Lung (tissue), 11 donors: ENCODE measurements at regions not wholly inside any gene's neighbourhood (a gene's known extent, or its start where the extent isn't known, plus 50 kb on each side); places are given as distances from the start of the nearest gene placed in this dataset.
A peak's percentile ranks its signal among the peaks of the same experiment; 100 is the strongest.

ENCODE experiments used
- ATAC-seq: fragments of 200-7000 bp; cut with Tn5 transposase; one replicate; pipeline ENCODE4 v1.9.1; 2020; ENCODE audit warnings: moderate number of reproducible peaks; ENCODE audit not compliant: insufficient read depth, low FRiP score
- DNase-seq, 3 donors: peaks; one replicate each; pipeline ENCODE4 v3.0.0-alpha.2; 2013 to 2017
- H3K27ac ChIP-seq, 2 donors: one replicate each; pipeline ENCODE4 v1.5.1; 2013; ENCODE audit warnings: mild to moderate bottlenecking in 2 of 2, moderate library complexity in 2 of 2, control low read depth in 1 of 2, inconsistent platforms in 1 of 2, low read depth in 1 of 2, low read length in 1 of 2
- H3K27me3 ChIP-seq, 3 donors: one replicate each; pipeline ENCODE4 v1.5.1; 2013; ENCODE audit warnings: low read length in 2 of 3; ENCODE audit not compliant: control insufficient read depth in 3 of 3, insufficient read depth in 3 of 3
- H3K36me3 ChIP-seq, 4 donors: one replicate each; pipeline ENCODE4 v1.5.1; 2013; ENCODE audit warnings: low read length in 4 of 4, mild to moderate bottlenecking in 1 of 4, moderate library complexity in 1 of 4; ENCODE audit not compliant: control insufficient read depth in 4 of 4, insufficient read depth in 4 of 4
- H3K4me1 ChIP-seq, 5 donors: one replicate each; pipeline ENCODE4 v1.5.1; 2013; ENCODE audit warnings: low read length in 5 of 5, mild to moderate bottlenecking in 2 of 5, moderate library complexity in 1 of 5; ENCODE audit not compliant: control insufficient read depth in 5 of 5, insufficient read depth in 5 of 5
- H3K4me3 ChIP-seq: one replicate; pipeline ENCODE4 v1.5.1; 2013; ENCODE audit warnings: mild to moderate bottlenecking, control low read depth, moderate library complexity
- H3K9ac ChIP-seq, 2 donors: one replicate each; pipeline ENCODE4 v1.5.1; 2013; ENCODE audit warnings: low read length in 2 of 2, control low read depth in 1 of 2; ENCODE audit not compliant: insufficient read depth in 1 of 2
- H3K9me3 ChIP-seq, 4 donors: one replicate each; pipeline ENCODE4 v1.5.1; 2013; ENCODE audit warnings: low read length in 3 of 4, mild to moderate bottlenecking in 1 of 4, moderate library complexity in 1 of 4; ENCODE audit not compliant: control insufficient read depth in 4 of 4, insufficient read depth in 3 of 4
- CTCF ChIP-seq: IDR thresholded peaks from 2 replicates; pipeline ENCODE4 v1.5.1; 2012; ENCODE audit warnings: mild to moderate bottlenecking; ENCODE audit errors: control extremely low read depth, extremely low read depth
- WGBS, 2 donors: extraction: QIAGEN DNeasy Blood & Tissue Kit; methylation state at CpG; one replicate each; pipeline ENCODE4 v1.1.7; 2013; 5-methylcytosine and 5-hydroxymethylcytosine counted together
- donor health status: control.
- donor health status: control.
- donor health status: Bipolar disorder and iron deficiency.
- donor health status: healthy.
- donor health status: DM: yes; HTN: yes; CAD: no.

DNA sequence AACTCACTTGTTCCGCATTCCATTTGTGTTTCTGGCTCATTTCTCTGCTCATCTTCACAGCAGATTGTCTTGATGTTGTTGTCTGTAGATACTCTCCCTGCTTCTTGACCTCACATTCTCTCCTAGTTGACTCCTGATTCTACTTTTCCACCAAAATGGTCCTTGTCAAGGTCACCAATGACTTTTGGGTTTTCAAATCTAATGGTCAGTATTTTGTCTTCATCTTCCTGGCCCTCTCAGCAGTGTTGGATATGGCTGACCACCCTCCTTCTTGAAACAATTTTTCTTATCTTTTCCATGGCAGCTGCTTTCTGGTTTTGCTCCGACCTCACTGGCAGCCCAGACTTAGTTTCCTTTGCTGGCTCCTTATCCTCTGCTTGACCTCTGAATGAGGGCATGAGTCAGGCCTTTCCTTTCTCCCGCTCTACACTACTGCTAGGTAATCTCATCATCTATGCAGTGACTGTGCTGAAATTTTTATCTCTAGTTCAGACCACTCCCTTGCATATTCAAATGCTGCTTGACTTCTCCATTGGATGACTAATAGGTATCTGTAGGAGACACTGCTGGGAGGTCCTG lies 386.6 kb upstream of the SPRED2 start:
- Histone ChIP-seq H3K36me3 (no peaks in the 10 kb centered on the region), H3K4me3 (no peak overlapping the region), H3K27me3 (no peaks in the 10 kb centered on the region), H3K9ac (no peak overlapping the region), H3K27ac (no peak overlapping the region), H3K9me3 (peaks cover 0 to 3% (median 0%) of the 10 kb centered on the region in 4 donors), H3K4me1 (no peaks in the 10 kb centered on the region)
- no peak for TF ChIP-seq CTCF
- DNase-seq (no peak), ATAC-seq (no peak)
- 82 to 86% methylated on average over 3 of the region's 3 CpGs for WGBS, 2 donors

DNA sequence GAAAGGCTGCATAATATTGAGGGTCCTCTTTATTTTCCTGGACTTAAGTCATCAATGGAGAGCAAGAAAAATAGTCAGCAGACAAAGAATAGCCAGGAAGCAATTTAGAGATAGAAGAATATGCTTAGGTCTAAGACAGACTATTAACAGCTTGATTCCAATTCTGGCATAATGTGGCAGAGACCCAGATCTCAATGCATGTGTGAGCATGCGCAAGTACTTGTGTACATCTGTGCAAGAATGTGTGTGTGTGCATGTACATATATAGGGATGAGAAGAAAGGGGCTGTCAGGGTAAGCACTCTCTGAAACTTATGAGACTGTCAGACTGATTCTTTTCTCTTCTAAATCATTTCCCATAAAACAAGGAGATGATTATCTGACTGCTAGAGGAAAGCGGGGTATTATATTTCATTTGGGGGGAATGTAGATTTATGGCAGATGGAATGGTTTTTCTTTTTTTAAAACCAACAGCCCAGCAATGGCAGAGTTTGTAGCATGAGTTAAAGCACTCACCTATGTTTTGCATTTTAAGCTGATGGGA lies 381.3 kb upstream of the SPRED2 start:
- TF ChIP-seq CTCF: no peak
- Histone ChIP-seq H3K9me3 (no peaks in the 10 kb centered on the region), H3K36me3 (no peaks in the 10 kb centered on the region), H3K27me3 (no peaks in the 10 kb centered on the region), H3K9ac (no peak overlapping the region), H3K4me1 (no peaks in the 10 kb centered on the region), H3K4me3 (no peak overlapping the region), H3K27ac (no peak overlapping the region)
- DNase-seq: peak in 1 of 3 donors; percentile 7
- no peak for ATAC-seq
- 94 to 97% methylated on average over 2 of the region's 2 CpGs for WGBS, 2 donors

GRCh38 chr2:65812887-65813286 lies 380.5 kb upstream of the SPRED2 start:
- Histone ChIP-seq H3K9me3 (peaks cover 0 to 3% (median 0%) of the 10 kb centered on the region in 4 donors), H3K4me3 (no peak overlapping the region), H3K4me1 (no peaks in the 10 kb centered on the region), H3K27me3 (no peaks in the 10 kb centered on the region), H3K36me3 (no peaks in the 10 kb centered on the region), H3K9ac (no peak overlapping the region), H3K27ac (no peak overlapping the region)
- 87 to 95% methylated on average over 3 of the region's 3 CpGs for WGBS, 2 donors
- TF ChIP-seq CTCF: no peak
- DNase-seq (no peak), ATAC-seq (no peak)

- Histone ChIP-seq H3K27me3 (no peaks in the 10 kb centered on the region), H3K27ac (no peak overlapping the region), H3K4me3 (no peak overlapping the region), H3K36me3 (no peaks in the 10 kb centered on the region), H3K9ac (no peak overlapping the region), H3K4me1 (no peaks in the 10 kb centered on the region), H3K9me3 (peaks cover 0 to 5% (median 1%) of the 10 kb centered on the region in 4 donors)
- 90 to 91% methylated on average over 4 of the region's 4 CpGs for WGBS, 2 donors
- ATAC-seq (no peak), DNase-seq (no peak)
- no peak for TF ChIP-seq CTCF
These were observed 375.5 kb upstream of the SPRED2 start for GRCh38 chr2:65807942-65808341.
